Osteoblast (primary cell): ENCODE measurements at regions not wholly inside any gene's neighbourhood (a gene's known extent, or its start where the extent isn't known, plus 50 kb on each side); places are given as distances from the start of the nearest gene placed in this dataset.

Experiments
- DNase-seq: peaks from one replicate; pipeline ENCODE4 v3.0.0; 2011; ENCODE audit warnings: low spot score, mixed read lengths; ENCODE audit not compliant: insufficient read length; ENCODE audit errors: missing footprints
- H2AFZ ChIP-seq: 2 replicates; pipeline ENCODE4 v1.6.0; 2011; ENCODE audit warnings: mild to moderate bottlenecking, low read length
- H3K27ac ChIP-seq: 2 replicates; pipeline ENCODE4 v1.5.1; 2011; ENCODE audit warnings: mild to moderate bottlenecking, low read depth, low read length, moderate library complexity
- H3K27me3 ChIP-seq: 2 replicates; pipeline ENCODE4 v1.6.0; 2012; ENCODE audit warnings: mild to moderate bottlenecking, control low read depth, inconsistent platforms, low read length, moderate library complexity; ENCODE audit not compliant: insufficient read depth
- H3K36me3 ChIP-seq: 2 replicates; pipeline ENCODE4 v1.5.1; 2011; ENCODE audit warnings: mild to moderate bottlenecking, low read length, control low read depth, moderate library complexity; ENCODE audit not compliant: insufficient read depth
- H3K4me1 ChIP-seq: 2 replicates; pipeline ENCODE4 v1.5.1; 2011; ENCODE audit warnings: mild to moderate bottlenecking, low read length, control low read depth, moderate library complexity; ENCODE audit not compliant: insufficient read depth
- H3K4me2 ChIP-seq: 2 replicates; pipeline ENCODE4 v1.6.0; 2011; ENCODE audit warnings: mild to moderate bottlenecking, low read length; ENCODE audit not compliant: insufficient read depth
- H3K4me3 ChIP-seq: fragments of 200-600 bp; sonication (generic); 3 replicates; pipeline ENCODE4 v1.5.1; 2012; ENCODE audit warnings: mild to moderate bottlenecking, low read length, inconsistent platforms; ENCODE audit not compliant: insufficient read depth
- H3K79me2 ChIP-seq: 2 replicates; pipeline ENCODE4 v1.6.0; 2012; ENCODE audit warnings: mild to moderate bottlenecking, low read length, control low read depth, inconsistent platforms; ENCODE audit not compliant: insufficient read depth
- H3K9me3 ChIP-seq: 2 replicates; pipeline ENCODE4 v1.5.1; 2011; ENCODE audit warnings: low read depth, low read length, control low read depth
- H4K20me1 ChIP-seq: 2 replicates; pipeline ENCODE4 v1.6.0; 2012; ENCODE audit warnings: mild to moderate bottlenecking, low read length, control low read depth; ENCODE audit not compliant: insufficient read depth
- CTCF ChIP-seq: IDR thresholded peaks from 2 replicates; pipeline ENCODE4 v1.5.1; 2011; ENCODE audit warnings: mild to moderate bottlenecking, low read depth, low read length, moderate library complexity; ENCODE audit errors: extremely low read depth

- Histone ChIP-seq H3K79me2 (no peaks in the 10 kb centered on the region), H3K4me3 (no peak overlapping the region), H3K27ac (no peak overlapping the region), H3K36me3 (no peaks in the 10 kb centered on the region), H4K20me1 (no peaks in the 10 kb centered on the region), H2AFZ (no peak overlapping the region), H3K4me2 (no peak overlapping the region), H3K27me3 (peaks cover 14% of the 10 kb centered on the region), H3K9me3 (no peaks in the 10 kb centered on the region), H3K4me1 (peaks cover 10% of the 10 kb centered on the region)
- DNase-seq = no peak
- no peak for TF ChIP-seq CTCF
Observed at GRCh38 chr9:85230081-85230480, 511.7 kb downstream of the AGTPBP1 start.

- DNase-seq = peak; percentile 52
- H3K36me3 ChIP-seq = no peaks in the 10 kb centered on the region
Observed at GRCh38 chr9:85228111-85228855, 513.5 kb downstream of the AGTPBP1 start.

GRCh38 chr9:85225180-85225579 lies 516.6 kb downstream of the AGTPBP1 start:
- H3K4me3 ChIP-seq = no peak overlapping the region

More at GRCh38 chr9:85228111-85228855, 513.5 kb downstream of the AGTPBP1 start:
- H3K27ac ChIP-seq = no peak overlapping the region
- no peaks in the 10 kb centered on the region for H4K20me1 ChIP-seq
- no peaks in the 10 kb centered on the region for H3K79me2 ChIP-seq
- no peak for TF ChIP-seq CTCF
- H3K27me3 ChIP-seq = peaks cover 7% of the 10 kb centered on the region
- H3K4me3 ChIP-seq = no peak overlapping the region
- peaks cover 26% of the 10 kb centered on the region for H3K4me1 ChIP-seq
- peak overlapping the region; percentile 2 for H3K4me2 ChIP-seq
- H2AFZ ChIP-seq = no peak overlapping the region
- H3K9me3 ChIP-seq = no peaks in the 10 kb centered on the region

More at GRCh38 chr9:85225180-85225579, 516.6 kb downstream of the AGTPBP1 start:
- peaks cover 29% of the 10 kb centered on the region for H3K4me1 ChIP-seq
- no peaks in the 10 kb centered on the region for H3K79me2 ChIP-seq
- peak overlapping the region; percentile 47 for H3K4me2 ChIP-seq
- H3K9me3 ChIP-seq = no peaks in the 10 kb centered on the region
- no peaks in the 10 kb centered on the region for H4K20me1 ChIP-seq
- peak overlapping the region; percentile 78 for H3K27ac ChIP-seq
- TF ChIP-seq CTCF = no peak
- H2AFZ ChIP-seq = no peak overlapping the region
- no peaks in the 10 kb centered on the region for H3K36me3 ChIP-seq
- peaks cover 1% of the 10 kb centered on the region for H3K27me3 ChIP-seq
- peak; percentile 23 for DNase-seq
